SK-N-SH treated with all-trans-retinoic acid at 6 μM for 48 hours (cell line): ENCODE measurements at regions not wholly inside any gene's neighbourhood (a gene's known extent, or its start where the extent isn't known, plus 50 kb on each side); places are given as distances from the start of the nearest gene placed in this dataset.

Experiments
- RARB ChIP-seq: fragments of 250-450 bp; sonication (Bioruptor Pico); IDR thresholded peaks from 2 replicates; pipeline ENCODE4 v1.8.0; 2021; ENCODE audit warnings: mild to moderate bottlenecking, moderate library complexity
- SNAI2 ChIP-seq: fragments of 250-450 bp; sonication (Bioruptor Pico); IDR thresholded peaks from 2 replicates; pipeline ENCODE4 v1.5.0; 2020; ENCODE audit warnings: mild to moderate bottlenecking, moderate library complexity

DNA sequence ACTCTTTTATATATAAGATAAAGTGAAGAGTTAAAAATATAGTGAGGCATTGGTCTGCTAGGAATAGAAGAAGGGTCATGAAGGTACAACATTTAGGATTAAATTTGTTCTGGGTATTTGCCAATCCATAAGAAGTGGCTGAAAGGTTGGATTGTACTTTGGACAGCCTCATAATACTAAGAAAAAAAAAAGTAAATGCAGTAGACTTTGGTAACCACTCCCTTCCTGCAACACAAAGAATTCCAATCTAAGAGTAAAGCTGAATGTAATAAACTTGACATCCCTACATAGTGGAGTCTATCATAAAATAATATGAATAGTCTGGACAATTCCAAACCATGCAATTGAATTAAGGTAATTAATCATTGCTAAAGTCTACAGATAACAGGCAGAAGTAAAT lies 2294.4 kb downstream of the LRRC4C start:
- TF ChIP-seq RARB (CRISPR knock-in tag) (no peak), SNAI2 (no peak)
